ENCODE measurements at regions not wholly inside any gene's neighbourhood (a gene's known extent, or its start where the extent isn't known, plus 50 kb on each side); places are given as distances from the start of the nearest gene placed in this dataset.
"Not testable (repeated sequence)": the region's sequence is repeated elsewhere in the genome, so short reads cannot be mapped to it uniquely, and the experiment has no call there.

GRCh38 chr3:713006-713621 lies 379.7 kb upstream of the CNTN6 start:
- H3K27ac ChIP-seq, result no peak overlapping the region
- TF ChIP-seq ZFX (IDR thresholded peaks at IDR 0.05; ENCODE audit: borderline replicate concordance) (no peak), CTCF (IDR thresholded peaks at IDR 0.05) (no peak)

GRCh38 chr3:713947-714620 lies 378.7 kb upstream of the CNTN6 start:
- no peak for TF ChIP-seq CTCF (IDR thresholded peaks at IDR 0.05)
- no peak for TF ChIP-seq ZFX (IDR thresholded peaks at IDR 0.05; ENCODE audit: borderline replicate concordance)
- no peak overlapping the region for H3K27ac ChIP-seq

- no peak for TF ChIP-seq CTCF (IDR thresholded peaks at IDR 0.05)
- TF ChIP-seq ZFX (IDR thresholded peaks at IDR 0.05; ENCODE audit: borderline replicate concordance), result no peak
These were observed 371.7 kb upstream of the CNTN6 start for GRCh38 chr3:721086-721485.

GRCh38 chr3:732326-732928 lies 360.4 kb upstream of the CNTN6 start:
- no peak overlapping the region for H3K27ac ChIP-seq
- TF ChIP-seq ZFX (IDR thresholded peaks at IDR 0.05; ENCODE audit: borderline replicate concordance), result no peak
- TF ChIP-seq CTCF (IDR thresholded peaks at IDR 0.05), result no peak

More at GRCh38 chr3:721086-721485, 371.7 kb upstream of the CNTN6 start:
- no peak overlapping the region for H3K27ac ChIP-seq

GRCh38 chr3:733313-733712 lies 359.5 kb upstream of the CNTN6 start:
- no peak overlapping the region for H3K27ac ChIP-seq
- no peak for TF ChIP-seq CTCF (IDR thresholded peaks at IDR 0.05)
- no peak for TF ChIP-seq ZFX (IDR thresholded peaks at IDR 0.05; ENCODE audit: borderline replicate concordance)

GRCh38 chr3:757711-758110 lies 335.1 kb upstream of the CNTN6 start:
- no peak overlapping the region for H3K27ac ChIP-seq
- TF ChIP-seq CTCF (IDR thresholded peaks at IDR 0.05) (no peak), ZFX (IDR thresholded peaks at IDR 0.05; ENCODE audit: borderline replicate concordance) (no peak)

GRCh38 chr3:759106-759505 lies 333.7 kb upstream of the CNTN6 start:
- H3K27ac ChIP-seq, result no peak overlapping the region
- TF ChIP-seq CTCF (IDR thresholded peaks at IDR 0.05) (no peak), ZFX (IDR thresholded peaks at IDR 0.05; ENCODE audit: borderline replicate concordance) (no peak)

GRCh38 chr3:773433-773832 lies 319.4 kb upstream of the CNTN6 start:
- not testable (repeated sequence) for H3K27ac ChIP-seq
